ENCODE measurements at regions not wholly inside any gene's neighbourhood (a gene's known extent, or its start where the extent isn't known, plus 50 kb on each side); places are given as distances from the start of the nearest gene placed in this dataset.

DNA sequence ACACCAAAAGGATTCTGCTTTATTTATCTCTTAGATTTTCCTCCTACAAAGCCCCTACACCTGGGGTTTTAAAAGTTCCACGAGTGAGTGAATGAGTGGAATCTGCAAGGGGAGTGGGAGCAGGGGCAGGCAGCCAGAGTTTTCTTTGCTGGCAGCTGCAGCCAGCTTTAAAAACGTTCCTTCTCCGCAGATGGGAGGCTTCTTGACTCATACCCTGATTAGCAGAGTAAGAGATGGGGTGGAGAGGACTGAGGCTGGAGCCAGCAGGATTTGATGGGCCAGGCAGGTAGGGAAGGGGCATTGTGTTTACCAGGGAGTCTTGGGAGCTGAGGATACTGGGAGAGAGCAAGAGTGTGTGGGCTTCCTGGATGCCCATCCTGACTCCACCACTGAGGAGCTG lies 99.6 kb upstream of the TNP1 start:
- FAIRE-seq (no peak), ATAC-seq (no peak), DNase-seq (ENCODE audit: low read depth, low spot score) (no peak)
- in situ Hi-C loops (cut with MboI): no loop called here
- SMC1A ChIA-PET (ENCODE audit: uncharacterized antibody, unreplicated experiment): no interaction called here
- no peaks in the 10 kb centered on the region; a peak in 1 of 4 replicates for H3K27me3 ChIP-seq (replicated peaks in 1 of 2; ENCODE audit: control insufficient read depth in 2 of 2, insufficient read depth in 2 of 2, low read length in 1 of 2)
- CTCF ChIA-PET: no interaction called here
- intact Hi-C loops (cut with micrococcal nuclease; ENCODE audit: unreplicated experiment): no loop called here
- no peaks in the 10 kb centered on the region for H3K36me3 ChIP-seq (ENCODE audit: control insufficient read depth in 2 of 2, insufficient read depth in 2 of 2, low read length in 1 of 2)
- POLR2A ChIA-PET: no interaction called here
- H3K4me3 ChIP-seq: no peak overlapping the region
- no TSS peak for BruUV-seq (replicated peaks)
- peaks cover 1% of the 10 kb centered on the region; the same call in 1 of the 3 replicates for H3K9me3 ChIP-seq (replicated peaks; ENCODE audit: control insufficient read depth, insufficient read depth, low read length)
- H3K4me2 ChIP-seq (ENCODE audit: control insufficient read depth, insufficient read depth): no peak overlapping the region
- RAD21 ChIA-PET (ENCODE audit: unreplicated experiment): no interaction called here
- H3K27ac ChIP-seq (ENCODE audit: control insufficient read depth, insufficient read depth): no peak overlapping the region
- no peaks in the 10 kb centered on the region for H4K20me1 ChIP-seq (ENCODE audit: control insufficient read depth, insufficient read depth)
- 0% methylated on average over 3 of the region's 3 CpGs for WGBS (ENCODE audit: insufficient coverage, insufficient replicate concordance, low lambda C conversion rate, missing lambda C conversion rate)
- H3K9ac ChIP-seq (ENCODE audit: control insufficient read depth, insufficient read depth, low read length): no peak overlapping the region
- no peaks in the 10 kb centered on the region for H3K4me1 ChIP-seq (ENCODE audit: control insufficient read depth, insufficient read depth, low read length)
- no peaks in the 10 kb centered on the region for H3K79me2 ChIP-seq (ENCODE audit: control insufficient read depth, insufficient read depth, low read length)
- no peak overlapping the region for H2AFZ ChIP-seq (ENCODE audit: control insufficient read depth, low read depth, low read length)
- TF ChIP-seq SMARCA5 (IDR thresholded peaks at IDR 0.05) (no peak), POLR2A (IDR thresholded peaks at IDR 0.05; ENCODE audit: low read depth, low read length) (no peak), MYC (IDR thresholded peaks at IDR 0.05; ENCODE audit: insufficient read depth, insufficient read length, insufficient replicate concordance, low read length, severe bottlenecking) (no peak)
- TF ChIP-seq, protein P1, sequence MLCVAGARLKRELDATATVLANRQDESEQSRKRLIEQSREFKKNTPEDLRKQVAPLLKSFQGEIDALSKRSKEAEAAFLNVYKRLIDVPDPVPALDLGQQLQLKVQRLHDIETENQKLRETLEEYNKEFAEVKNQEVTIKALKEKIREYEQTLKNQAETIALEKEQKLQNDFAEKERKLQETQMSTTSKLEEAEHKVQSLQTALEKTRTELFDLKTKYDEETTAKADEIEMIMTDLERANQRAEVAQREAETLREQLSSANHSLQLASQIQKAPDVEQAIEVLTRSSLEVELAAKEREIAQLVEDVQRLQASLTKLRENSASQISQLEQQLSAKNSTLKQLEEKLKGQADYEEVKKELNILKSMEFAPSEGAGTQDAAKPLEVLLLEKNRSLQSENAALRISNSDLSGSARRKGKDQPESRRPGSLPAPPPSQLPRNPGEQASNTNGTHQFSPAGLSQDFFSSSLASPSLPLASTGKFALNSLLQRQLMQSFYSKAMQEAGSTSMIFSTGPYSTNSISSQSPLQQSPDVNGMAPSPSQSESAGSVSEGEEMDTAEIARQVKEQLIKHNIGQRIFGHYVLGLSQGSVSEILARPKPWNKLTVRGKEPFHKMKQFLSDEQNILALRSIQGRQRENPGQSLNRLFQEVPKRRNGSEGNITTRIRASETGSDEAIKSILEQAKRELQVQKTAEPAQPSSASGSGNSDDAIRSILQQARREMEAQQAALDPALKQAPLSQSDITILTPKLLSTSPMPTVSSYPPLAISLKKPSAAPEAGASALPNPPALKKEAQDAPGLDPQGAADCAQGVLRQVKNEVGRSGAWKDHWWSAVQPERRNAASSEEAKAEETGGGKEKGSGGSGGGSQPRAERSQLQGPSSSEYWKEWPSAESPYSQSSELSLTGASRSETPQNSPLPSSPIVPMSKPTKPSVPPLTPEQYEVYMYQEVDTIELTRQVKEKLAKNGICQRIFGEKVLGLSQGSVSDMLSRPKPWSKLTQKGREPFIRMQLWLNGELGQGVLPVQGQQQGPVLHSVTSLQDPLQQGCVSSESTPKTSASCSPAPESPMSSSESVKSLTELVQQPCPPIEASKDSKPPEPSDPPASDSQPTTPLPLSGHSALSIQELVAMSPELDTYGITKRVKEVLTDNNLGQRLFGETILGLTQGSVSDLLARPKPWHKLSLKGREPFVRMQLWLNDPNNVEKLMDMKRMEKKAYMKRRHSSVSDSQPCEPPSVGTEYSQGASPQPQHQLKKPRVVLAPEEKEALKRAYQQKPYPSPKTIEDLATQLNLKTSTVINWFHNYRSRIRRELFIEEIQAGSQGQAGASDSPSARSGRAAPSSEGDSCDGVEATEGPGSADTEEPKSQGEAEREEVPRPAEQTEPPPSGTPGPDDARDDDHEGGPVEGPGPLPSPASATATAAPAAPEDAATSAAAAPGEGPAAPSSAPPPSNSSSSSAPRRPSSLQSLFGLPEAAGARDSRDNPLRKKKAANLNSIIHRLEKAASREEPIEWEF (IDR thresholded peaks at IDR 0.05; ENCODE audit: insufficient replicate concordance, low read depth, low read length): no peak
- TF ChIP-seq, protein P2, sequence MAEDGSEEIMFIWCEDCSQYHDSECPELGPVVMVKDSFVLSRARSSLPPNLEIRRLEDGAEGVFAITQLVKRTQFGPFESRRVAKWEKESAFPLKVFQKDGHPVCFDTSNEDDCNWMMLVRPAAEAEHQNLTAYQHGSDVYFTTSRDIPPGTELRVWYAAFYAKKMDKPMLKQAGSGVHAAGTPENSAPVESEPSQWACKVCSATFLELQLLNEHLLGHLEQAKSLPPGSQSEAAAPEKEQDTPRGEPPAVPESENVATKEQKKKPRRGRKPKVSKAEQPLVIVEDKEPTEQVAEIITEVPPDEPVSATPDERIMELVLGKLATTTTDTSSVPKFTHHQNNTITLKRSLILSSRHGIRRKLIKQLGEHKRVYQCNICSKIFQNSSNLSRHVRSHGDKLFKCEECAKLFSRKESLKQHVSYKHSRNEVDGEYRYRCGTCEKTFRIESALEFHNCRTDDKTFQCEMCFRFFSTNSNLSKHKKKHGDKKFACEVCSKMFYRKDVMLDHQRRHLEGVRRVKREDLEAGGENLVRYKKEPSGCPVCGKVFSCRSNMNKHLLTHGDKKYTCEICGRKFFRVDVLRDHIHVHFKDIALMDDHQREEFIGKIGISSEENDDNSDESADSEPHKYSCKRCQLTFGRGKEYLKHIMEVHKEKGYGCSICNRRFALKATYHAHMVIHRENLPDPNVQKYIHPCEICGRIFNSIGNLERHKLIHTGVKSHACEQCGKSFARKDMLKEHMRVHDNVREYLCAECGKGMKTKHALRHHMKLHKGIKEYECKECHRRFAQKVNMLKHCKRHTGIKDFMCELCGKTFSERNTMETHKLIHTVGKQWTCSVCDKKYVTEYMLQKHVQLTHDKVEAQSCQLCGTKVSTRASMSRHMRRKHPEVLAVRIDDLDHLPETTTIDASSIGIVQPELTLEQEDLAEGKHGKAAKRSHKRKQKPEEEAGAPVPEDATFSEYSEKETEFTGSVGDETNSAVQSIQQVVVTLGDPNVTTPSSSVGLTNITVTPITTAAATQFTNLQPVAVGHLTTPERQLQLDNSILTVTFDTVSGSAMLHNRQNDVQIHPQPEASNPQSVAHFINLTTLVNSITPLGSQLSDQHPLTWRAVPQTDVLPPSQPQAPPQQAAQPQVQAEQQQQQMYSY (CRISPR knock-in tag; IDR thresholded peaks at IDR 0.05): no peak

All from GM12878 (cell line).